NT2/D1 (cell line): ENCODE measurements at regions not wholly inside any gene's neighbourhood (a gene's known extent, or its start where the extent isn't known, plus 50 kb on each side); places are given as distances from the start of the nearest gene placed in this dataset.

Source experiments
- DNase-seq: peaks from one replicate; pipeline ENCODE4 v3.0.0-alpha.2; 2011; ENCODE audit warnings: low read depth, low spot score
- H3K27me3 ChIP-seq: 2 replicates; pipeline ENCODE4 v1.6.0; 2011; ENCODE audit warnings: mild to moderate bottlenecking; ENCODE audit not compliant: insufficient read length, insufficient read depth
- H3K36me3 ChIP-seq: 2 replicates; pipeline ENCODE4 v1.6.1; 2011; ENCODE audit warnings: mild to moderate bottlenecking, low read length, mixed read lengths; ENCODE audit not compliant: insufficient read depth, insufficient read length
- H3K4me1 ChIP-seq: 2 replicates; pipeline ENCODE4 v1.5.1; 2011; ENCODE audit not compliant: insufficient read depth, insufficient read length
- H3K4me3 ChIP-seq: 2 replicates; pipeline ENCODE4 v1.5.1; 2011; ENCODE audit warnings: low read depth; ENCODE audit not compliant: insufficient read length
- H3K9ac ChIP-seq: 2 replicates; pipeline ENCODE4 v1.6.0; 2011; ENCODE audit warnings: low read depth; ENCODE audit not compliant: insufficient read length
- H3K9me3 ChIP-seq: 2 replicates; pipeline ENCODE4 v1.5.1; 2011; ENCODE audit warnings: mild to moderate bottlenecking, low read length; ENCODE audit not compliant: insufficient read depth
- SUZ12 ChIP-seq: IDR thresholded peaks from 2 replicates; pipeline ENCODE4 v1.6.1; 2011; ENCODE audit not compliant: insufficient read length, insufficient read depth; ENCODE audit errors: extremely low read depth
- YY1 ChIP-seq: IDR thresholded peaks from 2 replicates; pipeline ENCODE4 v1.6.1; 2011; ENCODE audit not compliant: insufficient read length, insufficient read depth
- ZNF274 ChIP-seq: IDR thresholded peaks from 2 replicates; pipeline ENCODE4 v1.6.1; 2011; ENCODE audit warnings: mild to moderate bottlenecking, low read depth, low read length

- Histone ChIP-seq H3K4me3 (no peak overlapping the region), H3K9ac (no peak overlapping the region), H3K9me3 (no peaks in the 10 kb centered on the region), H3K36me3 (no peaks in the 10 kb centered on the region), H3K27me3 (no peaks in the 10 kb centered on the region), H3K4me1 (no peaks in the 10 kb centered on the region)
- DNase-seq: no peak
- TF ChIP-seq ZNF274 (no peak), SUZ12 (no peak), YY1 (no peak)
Observed at GRCh38 chr1:19564366-19564765, 79.0 kb upstream of the CAPZB start.

DNA sequence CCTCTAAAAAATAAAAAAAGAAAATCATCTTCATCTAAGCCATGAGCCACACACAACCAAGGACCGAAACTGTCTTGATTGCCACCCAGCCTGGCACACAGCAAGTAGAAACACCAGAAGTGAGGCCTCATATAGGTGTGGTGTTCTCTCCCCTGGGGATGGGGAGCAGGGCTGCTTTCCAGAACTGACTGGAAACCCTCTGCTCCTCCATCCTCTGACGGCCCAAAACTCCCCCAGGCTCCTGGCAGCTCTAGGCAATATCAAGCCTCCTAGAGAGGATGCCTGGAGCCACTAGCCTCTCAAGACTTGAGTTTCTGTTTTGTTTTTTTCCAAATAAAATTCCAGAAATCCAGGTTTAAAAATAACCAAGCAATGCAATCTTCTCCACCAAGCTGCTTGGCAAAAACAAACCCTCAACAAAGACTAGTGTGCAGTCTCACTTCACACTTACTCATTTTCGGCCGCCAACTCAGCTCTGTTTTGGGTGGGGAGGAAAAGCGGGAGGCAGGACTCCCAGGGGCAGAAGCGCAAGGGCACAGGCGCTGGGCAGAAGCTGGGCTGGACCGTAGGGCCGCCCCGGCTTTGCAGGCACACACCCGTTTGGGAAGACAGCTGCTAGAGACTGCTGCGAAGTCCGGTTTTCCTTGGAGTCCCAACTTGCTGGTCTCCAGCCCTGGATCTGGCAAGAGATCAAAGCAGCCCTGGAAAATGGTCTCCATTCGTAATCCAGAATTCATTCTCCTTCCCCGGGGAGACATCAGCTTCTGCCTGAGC, 78.2 kb upstream of the CAPZB start:
- H3K27me3 ChIP-seq: no peaks in the 10 kb centered on the region
- H3K9me3 ChIP-seq: no peaks in the 10 kb centered on the region
- TF ChIP-seq ZNF274 (no peak), YY1 (no peak), SUZ12 (no peak)
- H3K9ac ChIP-seq: no peak overlapping the region
- no peak overlapping the region for H3K4me3 ChIP-seq
- H3K4me1 ChIP-seq: no peaks in the 10 kb centered on the region
- no peaks in the 10 kb centered on the region for H3K36me3 ChIP-seq
- DNase-seq: no peak

GRCh38 chr1:19562847-19563246, 77.5 kb upstream of the CAPZB start:
- no peaks in the 10 kb centered on the region for H3K27me3 ChIP-seq
- H3K36me3 ChIP-seq: no peaks in the 10 kb centered on the region
- H3K4me3 ChIP-seq: no peak overlapping the region
- H3K4me1 ChIP-seq: no peaks in the 10 kb centered on the region
- TF ChIP-seq YY1 (no peak), ZNF274 (no peak), SUZ12 (no peak)
- no peak overlapping the region for H3K9ac ChIP-seq
- no peak for DNase-seq
- no peaks in the 10 kb centered on the region for H3K9me3 ChIP-seq

DNA sequence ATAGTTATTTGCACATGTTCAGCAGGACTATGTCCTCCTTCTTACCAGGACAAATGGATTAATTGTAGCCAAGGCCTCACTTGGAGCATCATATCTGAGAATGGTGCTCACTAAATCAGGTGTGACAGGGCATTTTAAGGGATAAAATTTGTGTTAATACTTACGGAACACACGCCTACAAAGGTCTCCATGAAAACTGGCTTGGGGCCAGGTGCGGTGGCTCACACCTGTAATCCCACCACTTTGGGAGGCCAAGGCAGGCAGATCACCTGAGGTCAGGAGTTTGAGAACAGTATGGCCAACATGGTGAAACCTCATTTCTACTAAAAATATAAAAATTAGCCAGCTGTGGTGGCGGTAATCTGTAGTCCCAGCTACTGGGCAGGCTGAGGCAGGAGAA, 75.1 kb upstream of the CAPZB start:
- DNase-seq: no peak
- no peaks in the 10 kb centered on the region for H3K4me1 ChIP-seq
- no peak overlapping the region for H3K9ac ChIP-seq
- no peaks in the 10 kb centered on the region for H3K27me3 ChIP-seq
- no peak overlapping the region for H3K4me3 ChIP-seq
- H3K9me3 ChIP-seq: no peaks in the 10 kb centered on the region
- no peaks in the 10 kb centered on the region for H3K36me3 ChIP-seq
- no peak for TF ChIP-seq YY1
- no peak for TF ChIP-seq ZNF274
- no peak for TF ChIP-seq SUZ12

GRCh38 chr1:19559641-19560040, 74.3 kb upstream of the CAPZB start:
- no peak for TF ChIP-seq SUZ12
- TF ChIP-seq ZNF274: no peak
- TF ChIP-seq YY1: no peak
- Histone ChIP-seq H3K9ac (no peak overlapping the region), H3K9me3 (no peaks in the 10 kb centered on the region), H3K4me1 (no peaks in the 10 kb centered on the region), H3K36me3 (no peaks in the 10 kb centered on the region), H3K4me3 (no peak overlapping the region), H3K27me3 (no peaks in the 10 kb centered on the region)
- no peak for DNase-seq

- Histone ChIP-seq H3K27me3 (no peaks in the 10 kb centered on the region), H3K4me1 (no peaks in the 10 kb centered on the region), H3K9ac (no peak overlapping the region), H3K9me3 (peaks cover 1% of the 10 kb centered on the region; the same call in 1 of the 2 replicates), H3K36me3 (no peaks in the 10 kb centered on the region), H3K4me3 (no peak overlapping the region)
- no peak for DNase-seq
- no peak for TF ChIP-seq SUZ12
- TF ChIP-seq ZNF274: no peak
- no peak for TF ChIP-seq YY1
Observed at GRCh38 chr1:19557609-19558051, 72.3 kb upstream of the CAPZB start.

GRCh38 chr1:19554090-19554489, 68.8 kb upstream of the CAPZB start:
- Histone ChIP-seq H3K4me1 (no peaks in the 10 kb centered on the region), H3K27me3 (no peaks in the 10 kb centered on the region), H3K9me3 (peaks cover 14% of the 10 kb centered on the region; the same call in 1 of the 2 replicates), H3K9ac (no peak overlapping the region), H3K4me3 (no peak overlapping the region), H3K36me3 (no peaks in the 10 kb centered on the region)
- no peak for TF ChIP-seq SUZ12
- no peak for TF ChIP-seq ZNF274
- no peak for TF ChIP-seq YY1
- DNase-seq: no peak
